Muscle of back (tissue), 3 donors: ENCODE measurements at regions not wholly inside any gene's neighbourhood (a gene's known extent, or its start where the extent isn't known, plus 50 kb on each side); places are given as distances from the start of the nearest gene placed in this dataset.

Source experiments
- DNase-seq, 3 donors: peaks; one replicate each; pipeline versions ENCODE4 v3.0.0 to v3.0.0-alpha.2; 2013

DNA sequence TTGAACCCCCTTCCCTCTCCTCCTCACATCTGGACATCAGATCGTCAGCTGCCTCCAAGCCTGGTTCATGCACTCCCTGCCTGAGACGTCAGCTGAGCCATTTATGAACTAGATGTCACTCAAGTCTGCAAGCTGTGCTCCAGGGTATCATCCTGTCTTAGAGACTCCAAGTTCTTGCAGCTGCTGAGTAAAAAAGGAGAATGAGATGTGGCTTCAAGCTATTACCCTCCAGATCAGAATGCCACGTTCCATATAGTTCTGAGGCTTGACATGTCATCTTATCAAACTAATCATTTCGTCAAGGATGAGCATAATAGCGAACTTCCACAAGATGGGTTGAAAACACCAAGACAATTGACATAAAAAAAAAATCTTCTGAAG, 766.3 kb downstream of the TBL1XR1 start:
- peak in 2 of 3 donors; percentile 11 to 51 for DNase-seq

- peak; percentile 42 to 75 (median 63) for DNase-seq
Observed at GRCh38 chr3:176430244-176431037, 766.8 kb downstream of the TBL1XR1 start.

- DNase-seq, result no peak
Observed at GRCh38 chr3:176428552-176428951, 768.7 kb downstream of the TBL1XR1 start.

- DNase-seq, result no peak
Observed at GRCh38 chr3:176426371-176426770, 770.9 kb downstream of the TBL1XR1 start.

DNA sequence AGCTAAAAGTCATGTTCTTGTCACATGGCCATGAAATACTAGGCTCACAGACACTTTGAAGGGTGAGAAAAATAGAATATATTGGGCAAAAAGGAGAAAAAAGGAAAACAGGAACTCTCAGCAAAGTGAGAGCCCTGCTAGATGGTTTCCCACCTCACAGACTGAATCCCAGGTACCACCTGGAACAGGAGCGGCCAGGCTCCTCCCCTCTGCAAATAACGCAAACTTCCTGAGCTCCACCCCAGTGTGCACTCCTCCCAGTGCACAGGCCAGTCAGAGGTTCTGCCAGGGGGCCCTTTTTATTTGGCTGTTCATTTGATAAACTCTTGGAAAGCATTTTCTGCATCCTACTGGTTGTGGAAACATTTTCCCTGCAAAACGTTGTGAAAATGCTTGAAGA, 780.4 kb downstream of the TBL1XR1 start:
- no peak for DNase-seq

DNA sequence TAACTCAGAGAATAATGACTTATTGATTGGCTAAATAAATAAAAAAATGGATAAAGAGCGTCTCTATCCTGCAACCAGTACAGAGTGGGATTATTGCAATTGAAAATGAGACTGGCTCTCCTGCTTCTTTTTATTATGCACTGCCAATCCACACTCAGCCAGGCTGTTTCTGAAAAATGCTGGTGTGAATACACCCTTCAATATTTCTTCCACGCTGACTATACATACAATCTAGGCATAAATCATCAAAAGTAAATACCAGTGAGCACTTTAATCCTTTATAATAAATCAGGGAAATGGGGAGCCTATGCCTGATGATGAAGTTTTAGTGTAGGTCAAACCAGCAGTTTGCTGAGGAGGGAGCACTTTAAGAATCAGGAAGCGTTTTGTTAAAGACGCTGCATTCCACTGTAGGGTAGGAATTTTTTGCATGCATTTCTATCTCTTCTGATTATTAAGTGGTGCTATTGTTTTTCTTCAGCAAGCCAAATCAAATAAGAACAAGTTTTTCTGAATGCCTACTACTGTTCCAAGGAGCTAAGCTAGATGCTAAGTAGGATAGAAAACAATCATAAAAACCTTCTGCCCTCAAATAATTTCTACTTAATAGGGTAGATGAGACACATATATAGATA, 781.5 kb downstream of the TBL1XR1 start:
- DNase-seq, result no peak

- no peak for DNase-seq
Observed at GRCh38 chr3:176412771-176413170, 784.5 kb downstream of the TBL1XR1 start.

- DNase-seq, result no peak
Observed at GRCh38 chr3:176403531-176403930, 793.8 kb downstream of the TBL1XR1 start.

- no peak for DNase-seq
Observed at GRCh38 chr3:176401211-176401610, 796.1 kb downstream of the TBL1XR1 start.

GRCh38 chr3:176399193-176399592, 798.1 kb downstream of the TBL1XR1 start:
- no peak for DNase-seq

GRCh38 chr3:176395240-176395639, 802.0 kb downstream of the TBL1XR1 start:
- no peak for DNase-seq

DNA sequence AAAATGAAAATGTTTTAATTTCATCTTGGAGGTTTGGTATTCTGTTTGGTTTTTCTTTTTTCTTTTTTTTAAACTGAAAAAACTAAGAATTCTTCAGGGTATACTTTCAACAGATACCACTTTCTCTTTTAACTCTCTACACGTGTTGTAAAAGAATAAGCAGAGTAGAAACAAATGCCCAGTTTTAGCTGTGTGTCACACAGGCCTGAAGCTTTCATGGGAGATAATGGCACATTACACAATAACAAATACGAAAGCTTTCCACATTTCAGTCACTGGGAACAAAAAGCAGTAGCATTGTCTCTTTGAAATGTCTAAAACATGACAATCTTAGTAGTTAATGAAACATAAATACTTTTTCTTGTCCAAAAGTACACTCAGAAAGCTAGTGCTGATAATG, 818.5 kb downstream of the TBL1XR1 start:
- DNase-seq, result no peak

DNA sequence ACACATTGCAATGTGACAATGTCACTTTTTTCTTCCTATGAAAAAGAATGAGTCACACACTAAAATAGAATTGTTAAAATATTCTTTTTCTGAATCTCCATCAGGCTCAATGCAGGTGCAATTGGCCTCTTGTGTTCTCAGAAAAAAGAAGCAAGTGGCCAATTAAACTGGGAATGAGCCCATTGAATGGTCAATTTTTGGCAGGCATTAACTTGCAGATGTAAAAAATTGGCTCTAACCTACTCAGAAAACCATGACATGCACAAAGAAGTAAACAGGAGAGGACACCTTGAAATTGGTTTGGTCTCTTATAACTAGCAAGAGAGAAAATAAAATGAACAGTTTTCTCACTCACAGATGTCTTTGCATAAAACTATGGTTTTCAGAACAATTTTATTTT, 820.8 kb downstream of the TBL1XR1 start:
- DNase-seq, result no peak

DNA sequence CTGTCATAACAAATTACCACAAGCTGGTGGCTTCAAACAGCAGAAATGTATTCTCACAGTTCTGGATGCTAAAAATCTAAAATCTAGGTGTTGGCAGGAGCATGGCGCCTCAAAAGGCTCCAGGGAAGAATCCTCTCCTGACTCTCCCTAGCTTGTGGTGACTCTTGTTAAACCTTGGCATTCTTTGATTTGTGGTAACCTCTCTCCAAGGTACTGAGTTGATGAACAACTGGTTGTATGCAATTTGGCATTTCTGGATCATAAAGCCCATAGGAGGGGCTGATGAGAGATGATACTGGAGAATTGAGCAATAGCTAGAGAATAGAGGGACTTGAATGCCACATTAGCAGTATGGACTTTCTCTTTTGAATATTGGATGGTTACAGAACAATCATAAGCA, 821.8 kb downstream of the TBL1XR1 start:
- DNase-seq, result no peak

GRCh38 chr3:176362191-176362731, 835.0 kb downstream of the TBL1XR1 start:
- DNase-seq, result no peak

- DNase-seq, result no peak
Observed at GRCh38 chr3:176359211-176359610, 838.1 kb downstream of the TBL1XR1 start.

DNA sequence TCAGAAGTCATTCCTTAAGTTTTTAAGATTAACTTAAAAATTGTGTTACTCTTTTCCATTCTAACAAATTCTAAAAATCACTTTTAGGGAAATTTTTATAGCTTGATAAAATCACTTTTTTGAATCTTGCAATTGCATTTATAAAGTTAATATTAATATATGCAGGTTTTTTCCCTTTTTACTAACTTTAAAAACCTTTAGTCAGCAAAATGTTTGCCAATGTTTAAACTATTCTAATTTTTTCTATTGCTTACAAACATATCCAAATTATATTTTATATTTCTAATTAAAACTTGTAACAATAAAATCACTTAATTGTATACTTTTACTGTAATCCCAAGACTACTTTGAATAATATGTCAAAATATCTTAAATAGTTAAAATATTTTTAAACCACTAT, 839.4 kb downstream of the TBL1XR1 start:
- DNase-seq, result no peak

DNA sequence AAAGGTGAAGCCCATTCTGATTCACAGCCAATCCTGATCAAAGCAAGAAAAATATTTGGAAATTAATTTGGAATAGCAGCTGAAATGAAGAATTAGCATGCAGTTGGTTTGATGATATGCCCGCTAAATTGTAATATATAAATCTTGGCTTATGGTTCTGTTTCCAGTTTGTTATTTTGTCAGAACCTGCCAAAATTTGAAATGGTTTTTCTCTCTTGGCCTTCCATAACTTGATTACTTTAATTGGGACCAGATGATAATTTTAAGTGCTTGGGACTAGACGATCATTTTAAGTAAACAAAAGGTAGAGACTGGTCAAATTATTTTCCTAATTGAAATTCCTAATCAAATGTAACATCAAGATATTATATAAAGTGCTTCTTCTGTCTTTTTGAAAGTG, 842.4 kb downstream of the TBL1XR1 start:
- DNase-seq, result peak in 2 of 3 donors; percentile 8 to 32

GRCh38 chr3:176352716-176353334, 844.5 kb downstream of the TBL1XR1 start:
- DNase-seq, result no peak

DNA sequence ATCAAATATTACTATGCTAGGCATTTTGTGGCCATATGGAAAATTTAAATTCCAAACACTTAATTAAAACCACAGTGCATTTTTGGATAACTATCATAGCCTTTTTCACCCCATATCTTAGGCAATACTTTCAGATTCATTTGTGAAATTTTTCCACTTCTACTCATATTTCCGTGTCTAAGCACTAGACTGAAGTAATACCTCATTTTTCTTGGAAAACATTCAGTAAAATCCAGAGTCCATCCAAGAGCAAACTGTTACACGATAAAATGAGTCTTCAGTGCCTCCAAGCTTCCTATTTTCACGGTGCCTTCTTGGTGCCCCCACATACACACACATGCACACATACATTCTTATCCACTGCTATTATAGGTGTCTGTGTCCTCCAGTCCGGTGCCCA, 845.9 kb downstream of the TBL1XR1 start:
- peak in 2 of 3 donors; percentile 15 to 31 for DNase-seq

DNA sequence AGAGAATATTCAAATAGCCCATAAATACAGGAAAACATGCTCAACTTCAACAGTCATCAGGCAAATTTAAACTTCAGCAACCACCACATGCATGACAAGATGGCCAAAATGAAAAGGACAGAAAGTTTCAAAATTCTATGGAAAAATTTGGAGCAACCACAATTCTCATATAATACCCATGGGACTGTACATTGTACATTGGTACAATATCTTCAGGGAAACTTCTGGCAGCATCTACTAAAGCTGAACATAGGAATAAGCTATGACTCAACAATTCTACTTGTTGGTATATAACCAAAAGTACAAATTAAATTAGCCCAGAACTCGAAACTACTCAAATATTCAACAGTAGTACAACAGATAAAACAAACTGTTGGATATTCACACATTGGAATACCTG, 847.6 kb downstream of the TBL1XR1 start:
- DNase-seq, result no peak

GRCh38 chr3:176347424-176348146, 849.7 kb downstream of the TBL1XR1 start:
- DNase-seq, result no peak
